Left forelimb (tissue), 1 donor: ENCODE measurements at regions not wholly inside any gene's neighbourhood (a gene's known extent, or its start where the extent isn't known, plus 50 kb on each side); places are given as distances from the start of the nearest gene placed in this dataset.
"Not testable (repeated sequence)": the region's sequence is repeated elsewhere in the genome, so short reads cannot be mapped to it uniquely, and the experiment has no call there.

Experiments
- DNase-seq: peaks from one replicate; pipeline ENCODE4 v3.0.0-alpha.2; 2018; ENCODE audit warnings: low spot score

DNA sequence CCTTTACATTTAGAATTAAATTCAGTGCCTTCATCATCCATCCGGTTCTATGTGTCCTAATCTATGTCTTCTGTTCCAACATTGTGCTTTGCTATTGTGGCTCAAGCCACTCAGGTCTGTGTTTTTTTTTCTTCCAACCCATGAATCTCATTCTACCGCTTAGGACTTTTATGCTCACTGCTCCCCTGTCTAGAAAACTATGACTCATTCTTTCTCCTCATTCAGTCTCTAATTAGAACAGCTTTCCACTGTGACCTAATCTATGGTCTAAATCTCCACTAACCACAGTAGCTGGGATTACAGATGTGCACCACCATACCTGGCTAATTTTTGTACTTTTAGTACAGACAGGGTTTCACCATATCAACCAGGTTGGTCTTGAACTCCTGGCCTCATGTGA lies 418.7 kb downstream of the KCNJ2 start:
- DNase-seq = no peak

DNA sequence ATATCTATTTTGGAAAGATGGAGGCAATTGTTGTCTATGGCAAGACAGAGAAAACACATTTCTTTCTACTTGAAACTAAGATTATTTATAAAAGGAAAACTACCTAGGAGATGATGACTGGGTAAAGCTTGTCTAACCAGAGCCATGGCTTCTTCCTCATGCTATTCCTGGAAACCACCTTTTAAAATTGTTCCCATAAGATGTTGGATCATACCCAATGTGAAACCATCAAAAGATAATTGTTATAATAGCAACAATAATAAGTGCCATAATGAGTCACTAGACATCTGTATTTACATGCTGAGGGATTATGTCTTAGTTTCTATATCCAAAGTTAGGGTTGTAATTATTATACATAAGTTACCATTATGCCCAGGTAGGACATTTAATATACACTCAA lies 428.4 kb downstream of the KCNJ2 start:
- no peak for DNase-seq

DNA sequence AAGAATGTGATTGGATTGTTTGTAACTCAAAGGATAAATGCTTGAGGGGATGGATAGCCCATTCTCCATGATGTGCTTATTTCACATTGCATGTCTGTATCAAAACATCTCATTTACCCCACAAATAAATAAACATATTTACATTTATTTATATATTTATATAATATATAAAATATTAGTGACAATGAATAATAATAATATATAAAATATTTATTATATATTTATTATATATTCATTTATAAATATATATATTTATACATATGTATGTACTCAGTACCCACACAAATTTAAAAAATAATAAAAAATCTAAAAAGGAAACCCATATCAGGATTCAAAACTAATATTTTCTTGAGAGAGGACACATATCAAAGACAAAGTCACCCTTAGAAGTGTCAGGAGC lies 429.9 kb downstream of the KCNJ2 start:
- DNase-seq = no peak

DNA sequence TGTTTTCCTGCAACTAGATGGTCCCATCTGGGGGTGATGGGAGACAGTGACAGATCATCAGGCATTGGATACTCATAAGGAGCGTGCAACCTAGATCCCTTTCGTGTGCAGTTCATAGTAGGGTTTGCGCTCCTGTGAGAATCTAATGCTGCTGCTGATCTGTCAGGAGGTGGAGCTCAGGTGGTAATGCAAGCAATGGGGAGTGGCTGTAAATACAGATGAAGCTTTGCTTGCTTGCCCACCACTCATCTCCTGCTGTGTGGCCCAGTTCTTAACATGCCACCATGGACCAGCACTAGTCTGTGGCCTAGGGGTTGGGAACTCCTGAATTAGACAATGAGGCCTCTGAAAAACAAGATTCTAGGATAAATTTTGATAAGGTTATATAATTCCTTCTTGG lies 430.6 kb downstream of the KCNJ2 start:
- not testable (repeated sequence) for DNase-seq

DNA sequence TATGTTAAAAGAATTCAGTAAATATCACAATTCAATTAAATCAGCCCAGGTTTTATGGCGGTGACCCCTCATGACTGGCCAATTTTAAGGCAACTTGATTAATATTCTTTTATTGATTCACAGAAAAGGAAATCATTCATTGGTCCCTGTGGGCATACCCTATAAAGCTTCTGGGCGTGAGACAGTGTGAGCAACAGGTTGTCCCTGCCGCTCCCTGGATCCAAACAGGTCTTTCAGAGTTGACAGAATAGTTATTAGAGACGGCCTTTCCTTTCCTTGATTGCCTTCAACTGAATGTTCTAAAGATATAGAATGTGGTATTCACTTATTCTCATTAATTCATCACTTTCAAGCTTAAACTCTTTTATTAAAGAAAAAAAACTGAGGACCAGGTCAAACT lies 433.9 kb downstream of the KCNJ2 start:
- no peak for DNase-seq

DNA sequence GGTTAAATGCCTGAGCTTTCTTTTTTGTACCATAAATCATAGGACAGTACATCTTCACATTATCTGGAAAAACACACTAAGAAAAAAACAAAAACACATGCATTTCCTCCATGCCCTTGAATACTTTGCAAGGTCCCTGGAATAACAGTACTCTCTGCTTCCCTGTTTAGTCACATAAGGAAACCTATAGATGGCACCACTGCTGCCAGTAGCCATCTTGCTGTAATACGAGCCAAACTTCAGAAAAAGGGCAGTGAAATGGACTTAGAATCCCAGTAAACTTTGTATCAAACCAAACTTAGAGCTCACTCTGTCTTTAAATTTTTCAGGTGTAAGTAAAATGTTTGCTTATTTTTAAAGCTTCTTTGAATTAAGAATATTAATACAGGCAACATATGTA lies 435.5 kb downstream of the KCNJ2 start:
- no peak for DNase-seq

DNA sequence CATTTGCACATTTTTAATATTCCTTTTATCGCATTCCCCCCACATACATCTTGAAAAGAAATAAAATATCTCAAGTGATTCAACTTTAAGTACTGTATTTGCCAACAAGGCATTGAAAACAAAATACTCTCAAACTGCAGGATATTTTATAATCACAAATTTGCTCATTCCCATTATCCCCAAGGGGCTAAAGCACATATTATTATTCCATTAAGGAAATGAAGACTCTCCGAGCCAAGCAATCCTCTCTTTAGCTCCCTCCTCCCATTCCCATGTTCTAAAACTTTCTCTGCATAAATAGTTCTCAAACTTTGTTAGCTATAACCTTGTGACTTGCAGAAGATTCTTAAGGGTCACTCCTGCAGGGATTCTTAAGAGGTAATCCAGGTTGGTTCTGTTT lies 436.8 kb downstream of the KCNJ2 start:
- no peak for DNase-seq

DNA sequence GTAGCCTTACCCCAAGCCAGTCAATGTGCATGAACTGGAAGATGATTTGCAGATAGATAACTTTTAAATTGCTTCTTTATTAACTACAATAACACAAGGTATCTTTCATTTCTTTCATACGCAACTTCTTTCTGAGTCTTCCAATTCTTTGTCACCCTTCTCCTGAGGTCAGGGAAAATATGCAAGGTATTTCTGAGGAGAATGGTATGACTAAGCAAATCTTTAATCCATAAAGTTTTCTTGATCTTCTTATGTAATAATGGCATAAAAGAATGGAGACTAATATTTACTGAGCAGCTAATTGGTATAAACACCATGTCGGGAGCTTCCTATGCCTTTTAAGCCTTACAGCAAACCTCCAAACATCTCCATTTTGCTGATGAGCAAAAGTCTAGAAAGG lies 438.9 kb downstream of the KCNJ2 start:
- DNase-seq = no peak

DNA sequence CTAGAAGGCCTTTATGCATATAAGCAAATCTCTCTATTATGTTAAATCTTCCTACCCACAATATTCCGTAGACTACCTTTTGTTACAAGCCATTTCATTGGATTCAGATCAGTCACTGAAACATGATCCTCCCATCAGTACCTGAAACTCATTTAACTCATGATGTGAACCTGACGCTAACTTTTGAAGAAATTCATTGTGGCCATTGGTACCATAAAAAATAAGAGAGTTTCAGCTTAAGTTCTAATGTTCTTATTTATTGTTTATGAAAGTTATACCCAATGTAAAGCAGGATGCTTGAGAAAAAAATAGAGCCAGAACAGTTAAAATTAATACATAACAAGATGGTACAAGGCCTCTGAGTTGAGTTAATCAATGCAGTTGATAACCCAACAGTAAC lies 439.6 kb downstream of the KCNJ2 start:
- DNase-seq = no peak

DNA sequence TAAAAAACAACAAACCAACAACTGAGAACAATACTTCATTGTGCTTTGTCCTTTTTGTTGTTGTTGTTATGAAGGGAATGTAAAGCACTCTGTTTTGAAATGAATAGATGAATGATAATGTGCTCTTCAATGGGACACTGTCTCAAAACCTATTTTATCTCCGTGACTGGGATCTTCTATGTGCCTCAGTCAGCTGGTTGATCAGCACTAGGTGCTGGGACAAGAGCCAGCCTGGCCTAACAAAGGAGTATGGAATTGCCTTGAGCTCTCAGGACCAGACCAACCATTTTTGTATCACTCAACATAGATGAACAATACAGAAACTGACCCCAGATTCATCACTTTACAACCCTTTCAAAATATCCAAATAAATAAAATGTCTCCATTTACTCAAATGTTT lies 440.2 kb downstream of the KCNJ2 start:
- no peak for DNase-seq

DNA sequence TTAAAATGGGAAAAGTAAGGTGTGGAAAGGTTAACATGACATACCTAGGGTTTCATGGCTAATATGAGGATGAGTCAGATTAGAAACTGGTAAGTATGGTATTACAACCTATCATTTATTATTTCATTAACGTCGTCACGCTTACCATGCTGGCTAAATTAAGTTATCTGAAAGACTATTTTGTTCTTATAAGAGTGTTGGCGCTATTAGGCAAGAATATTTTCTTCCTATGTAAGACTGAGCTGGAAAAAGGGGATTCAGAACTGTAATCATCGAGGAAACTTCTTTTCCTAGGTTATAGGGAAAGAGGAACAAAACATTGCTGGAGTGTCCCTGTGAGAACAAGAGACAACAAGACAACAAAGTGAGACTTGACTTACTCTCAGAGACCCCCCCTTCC lies 440.8 kb downstream of the KCNJ2 start:
- no peak for DNase-seq

DNA sequence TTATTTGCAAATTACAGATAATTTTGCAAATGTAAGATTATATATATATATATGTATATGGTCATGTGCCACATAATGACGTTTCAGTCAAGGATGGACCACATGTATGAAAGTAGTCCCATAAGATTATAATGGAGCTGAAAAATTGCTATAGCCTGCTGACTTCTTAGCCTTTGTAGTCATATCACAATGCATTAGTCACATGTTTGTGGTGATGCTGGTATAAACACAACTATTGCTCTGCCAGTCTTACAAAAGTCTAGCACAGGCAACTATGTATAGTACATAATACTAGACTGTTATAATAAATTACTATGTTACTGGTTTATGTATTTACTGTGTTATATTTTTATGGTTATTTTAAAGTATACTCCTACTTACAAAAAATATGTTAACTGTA lies 444.3 kb downstream of the KCNJ2 start:
- no peak for DNase-seq

DNA sequence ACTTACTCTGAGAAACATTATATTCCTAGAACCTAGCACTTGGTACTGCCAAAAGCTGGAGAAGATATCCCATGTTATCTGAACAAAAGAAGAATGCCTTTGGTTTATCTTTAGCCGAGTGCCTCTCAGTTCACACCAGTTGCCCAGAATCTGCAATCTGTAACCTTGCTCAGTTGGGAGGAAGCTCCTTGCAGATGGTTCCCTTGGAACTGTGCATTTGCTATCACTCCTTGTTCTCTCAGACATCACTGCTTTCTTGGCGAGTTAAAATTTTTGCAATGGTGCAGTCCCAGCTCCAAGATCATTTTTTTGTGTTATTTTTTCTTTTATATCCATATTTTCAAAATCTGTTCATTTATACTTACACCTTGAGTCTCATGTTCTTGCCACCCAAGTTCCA lies 446.5 kb downstream of the KCNJ2 start:
- no peak for DNase-seq

DNA sequence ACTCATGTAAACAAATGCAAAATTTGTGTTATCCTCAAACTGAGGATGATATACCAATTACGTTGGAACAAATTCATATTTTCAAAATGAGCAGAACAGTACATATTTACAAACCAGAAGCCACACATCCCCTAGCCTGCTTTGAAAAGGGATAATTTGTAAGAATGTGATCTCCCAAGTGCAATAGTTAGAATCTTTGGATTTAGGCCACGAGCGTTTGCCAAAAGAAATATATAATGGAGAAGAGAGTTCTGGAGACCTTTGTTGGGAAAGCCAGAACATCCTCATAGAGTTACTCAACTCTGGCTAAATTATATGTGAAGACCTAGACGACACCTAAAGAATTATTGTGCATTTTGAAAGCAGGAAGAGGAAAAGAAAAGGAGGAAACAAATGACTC lies 449.3 kb downstream of the KCNJ2 start:
- DNase-seq = no peak

DNA sequence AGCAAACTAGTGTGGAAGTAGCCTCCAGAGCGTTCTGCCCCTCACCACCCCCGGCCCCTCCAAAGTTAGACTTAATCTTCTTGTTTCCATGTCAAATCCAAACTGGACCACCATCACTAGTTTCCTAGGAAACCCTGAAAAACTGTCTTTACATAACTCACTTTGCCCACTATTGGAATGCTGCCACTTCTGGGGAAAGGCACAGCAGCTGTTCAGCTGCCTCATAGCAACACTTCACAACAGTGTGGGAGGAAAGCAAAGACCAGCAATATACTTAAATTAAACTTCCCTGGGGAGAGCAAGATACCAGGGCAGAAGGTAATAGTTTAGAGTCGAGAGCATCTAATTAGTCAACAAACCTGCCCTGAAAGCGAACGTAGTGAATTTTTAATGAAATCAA lies 452.2 kb downstream of the KCNJ2 start:
- no peak for DNase-seq

DNA sequence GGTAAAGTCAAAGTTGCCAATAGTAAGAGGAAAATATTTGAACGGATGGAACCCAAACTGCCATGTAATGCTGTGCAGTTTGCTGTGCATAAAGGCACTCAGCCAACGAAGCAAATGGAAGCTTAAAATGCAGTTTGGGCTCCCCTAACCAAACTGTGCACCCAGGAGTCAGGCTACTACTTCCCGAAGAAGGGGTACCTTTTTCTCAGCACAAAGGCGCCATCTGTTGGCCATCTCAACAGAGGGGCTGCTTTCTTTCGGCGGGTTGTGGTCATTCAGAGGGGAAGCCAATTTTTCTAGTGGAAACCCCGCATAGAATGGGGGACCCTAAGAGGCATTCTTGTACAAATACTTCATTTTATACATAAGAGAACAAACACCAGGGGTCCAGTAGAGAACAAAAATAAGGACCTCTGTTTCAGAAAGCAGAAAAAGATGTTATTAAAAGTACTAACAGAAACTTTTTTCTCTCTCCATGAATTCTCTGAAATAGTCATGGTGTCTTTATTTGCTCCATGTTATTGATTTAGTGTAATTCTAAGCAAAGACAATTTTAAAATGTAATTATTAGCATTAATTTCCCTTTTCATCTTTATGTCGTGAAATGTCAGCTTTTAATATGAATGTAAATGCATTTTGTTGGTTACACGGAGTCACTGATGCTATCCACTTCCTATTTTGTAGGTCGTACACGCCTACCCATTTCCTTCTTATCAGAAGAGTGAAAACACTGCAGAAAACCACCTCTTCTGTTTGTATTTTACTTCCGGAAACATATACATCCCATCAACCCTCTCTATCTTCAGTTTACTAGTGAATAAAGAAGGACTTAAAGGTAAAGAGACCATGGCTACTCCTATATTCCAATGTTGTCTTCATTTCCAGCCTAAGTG lies 453.3 kb downstream of the KCNJ2 start:
- DNase-seq = no peak

DNA sequence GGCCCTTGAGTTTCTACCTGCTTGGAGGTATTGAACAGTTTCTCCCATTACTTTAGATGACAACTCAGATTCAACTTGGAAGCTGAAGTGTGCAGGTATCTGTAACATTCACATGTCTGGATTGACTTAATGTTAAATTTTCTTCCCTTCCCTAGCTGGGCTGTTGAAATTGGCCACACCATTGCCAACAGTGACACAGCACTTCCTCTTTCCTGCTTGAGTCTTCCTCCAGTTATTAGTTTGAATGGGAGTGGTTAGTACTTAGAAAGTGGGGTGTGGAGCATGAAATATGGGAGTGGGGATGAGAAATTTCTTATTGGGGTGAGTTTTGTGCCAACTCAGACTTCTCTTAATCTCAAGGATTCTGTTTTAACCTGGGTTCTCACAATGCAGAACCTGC lies 454.9 kb downstream of the KCNJ2 start:
- DNase-seq = no peak

DNA sequence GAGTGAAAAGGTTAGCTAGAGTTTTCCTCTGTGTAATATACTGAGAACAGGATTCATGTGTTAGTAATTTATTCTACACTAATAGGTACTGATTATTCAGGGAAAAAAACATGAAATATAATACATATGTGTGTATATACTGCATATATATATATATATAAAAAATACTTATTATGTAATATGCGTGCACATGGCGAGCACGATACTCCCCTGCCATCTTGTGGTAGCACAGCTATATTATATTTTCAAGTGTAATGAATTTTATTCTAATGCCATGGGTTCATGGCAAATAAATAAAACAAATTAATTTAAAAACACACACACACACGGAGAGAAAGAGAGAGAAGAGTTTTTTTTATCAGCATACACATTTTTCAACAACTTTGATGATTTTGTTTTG lies 460.6 kb downstream of the KCNJ2 start:
- no peak for DNase-seq

DNA sequence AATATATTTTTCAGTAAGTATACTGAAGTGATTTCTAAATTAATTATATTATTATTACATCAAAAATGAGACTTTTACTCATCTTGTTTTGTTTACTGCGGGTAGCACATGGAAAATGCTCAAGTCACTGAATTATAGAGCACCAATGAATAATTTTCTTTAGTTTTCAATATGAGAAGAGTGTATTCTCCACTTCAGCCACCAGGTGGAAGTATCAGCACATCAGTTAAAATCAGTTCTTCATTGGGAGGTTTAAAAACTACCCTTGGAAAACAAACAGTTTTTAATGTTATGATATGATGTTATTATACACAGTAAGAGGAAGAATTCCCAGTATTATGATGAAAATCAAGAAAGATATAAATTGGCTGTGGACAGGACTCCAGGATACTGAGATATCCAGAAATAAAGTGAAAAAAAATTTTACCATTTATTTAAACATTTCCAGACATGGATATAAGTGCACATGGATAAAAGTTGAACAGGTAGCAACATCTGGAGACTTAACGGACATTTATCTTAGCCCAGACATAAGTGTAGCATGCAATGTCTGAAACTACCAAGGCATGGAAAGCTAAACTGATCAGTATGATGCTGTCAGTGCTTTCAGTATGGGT lies 467.3 kb downstream of the KCNJ2 start:
- no peak for DNase-seq

DNA sequence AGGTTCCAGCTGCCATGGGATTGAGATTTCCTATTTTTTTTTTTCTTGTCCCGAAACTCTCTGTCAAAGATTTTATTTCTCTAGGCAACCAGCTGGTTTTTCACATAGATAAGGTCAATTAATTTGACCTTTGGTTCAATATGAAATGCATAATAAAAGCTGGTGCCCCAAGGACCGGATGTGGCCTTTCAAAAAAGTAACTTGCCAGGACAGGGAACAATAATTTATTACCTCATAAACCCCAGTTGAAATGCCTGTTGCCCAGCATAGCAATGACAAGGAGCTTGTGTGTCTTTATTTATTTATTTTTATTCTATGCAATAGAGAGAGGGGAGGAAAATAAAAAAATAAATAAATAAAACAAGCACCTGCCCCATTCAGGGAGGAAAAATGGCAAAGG lies 472.7 kb downstream of the KCNJ2 start:
- DNase-seq = no peak

DNA sequence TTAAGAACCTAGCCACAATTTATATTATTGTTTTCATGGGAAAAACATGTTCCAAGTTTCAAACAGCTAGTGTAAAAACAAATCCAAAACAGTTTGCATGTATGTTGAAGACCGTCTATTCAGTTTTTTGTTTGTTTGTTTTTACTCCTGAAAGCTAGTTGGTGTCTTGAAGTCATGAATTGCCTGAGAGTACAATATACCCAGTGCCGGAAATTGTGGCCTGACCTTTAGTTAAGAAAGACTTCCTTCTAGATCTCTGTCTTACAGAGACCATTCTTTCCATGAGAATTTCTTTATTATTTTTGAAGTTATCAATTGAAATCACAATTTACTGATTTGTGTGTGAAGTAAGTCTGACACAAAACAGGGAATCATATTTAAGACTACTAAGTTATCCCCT lies 474.8 kb downstream of the KCNJ2 start:
- DNase-seq = no peak

DNA sequence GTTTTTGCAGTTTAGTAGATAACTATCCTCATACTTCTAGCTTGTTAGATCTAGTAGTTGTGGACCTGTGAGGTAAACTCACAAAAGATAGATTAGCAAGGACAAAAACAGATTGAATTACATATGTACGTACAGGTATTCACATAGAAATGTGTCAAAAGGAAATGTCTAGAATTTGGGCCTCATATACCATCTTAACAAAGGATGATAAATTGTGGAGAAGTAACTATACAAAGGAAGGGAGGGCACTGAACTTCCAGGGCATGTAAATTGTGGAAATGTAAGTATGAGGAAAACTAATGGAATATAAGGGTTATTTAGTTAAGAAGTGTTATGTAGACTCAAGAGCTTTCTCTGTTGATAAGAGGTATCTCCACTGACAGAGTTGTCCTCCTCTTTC lies 477.3 kb downstream of the KCNJ2 start:
- no peak for DNase-seq

DNA sequence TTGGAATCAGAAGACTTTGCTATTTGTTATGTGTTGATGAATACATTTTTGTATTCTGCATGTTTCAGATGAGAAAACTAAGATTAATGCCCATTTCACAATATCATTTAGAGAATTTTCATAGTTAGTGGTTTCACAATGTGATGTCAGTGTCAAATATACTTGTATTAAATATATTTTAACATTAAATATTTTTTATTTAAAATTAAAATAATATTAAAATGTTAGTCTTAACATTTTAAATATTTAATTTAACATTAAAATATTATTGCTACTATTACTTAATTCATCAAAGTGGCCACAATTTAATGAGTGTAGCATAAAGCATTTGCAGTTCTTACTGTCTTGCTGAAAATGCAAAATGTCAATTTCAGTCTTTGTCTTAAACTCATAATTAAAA lies 478.8 kb downstream of the KCNJ2 start:
- DNase-seq = no peak

DNA sequence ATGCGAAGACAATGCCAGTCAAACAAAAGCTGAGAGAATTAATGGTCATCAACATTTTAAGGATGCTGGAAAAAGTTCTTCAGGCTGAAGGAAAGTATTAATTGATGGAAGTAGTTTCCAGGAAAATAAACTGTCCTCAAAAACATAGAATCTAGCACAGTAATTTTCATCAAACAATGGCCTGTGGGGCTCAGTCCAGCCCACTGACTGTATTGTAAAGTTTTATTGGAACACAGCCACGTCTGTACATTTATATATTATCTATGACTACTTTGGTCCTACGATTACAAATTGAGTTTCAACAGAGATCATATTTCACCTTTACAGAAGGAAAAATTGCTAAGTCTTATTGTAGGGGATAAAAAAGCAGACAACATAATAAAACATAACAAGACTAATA lies 484.5 kb downstream of the KCNJ2 start:
- no peak for DNase-seq
